Mesendoderm (in vitro differentiated cells): ENCODE measurements at regions not wholly inside any gene's neighbourhood (a gene's known extent, or its start where the extent isn't known, plus 50 kb on each side); places are given as distances from the start of the nearest gene placed in this dataset.

ENCODE experiments used
- DNase-seq: peaks from one replicate; pipeline ENCODE4 v3.0.0; 2013
- H2AK5ac ChIP-seq: 2 replicates; pipeline ENCODE4 v1.6.1; 2013; ENCODE audit warnings: low read length, inconsistent platforms
- H2BK120ac ChIP-seq: 2 replicates; pipeline ENCODE4 v1.6.1; 2013; ENCODE audit warnings: low read depth, mild to moderate bottlenecking, low read length, moderate library complexity, mixed read lengths
- H2BK15ac ChIP-seq: replicated peaks from 2 replicates; pipeline ENCODE4 v1.6.1; 2013; ENCODE audit warnings: low read depth, mild to moderate bottlenecking, moderate library complexity
- H2BK5ac ChIP-seq: 2 replicates; pipeline ENCODE4 v1.6.1; 2013; ENCODE audit warnings: low read length, inconsistent platforms
- H3K18ac ChIP-seq: 2 replicates; pipeline ENCODE4 v1.6.1; 2013; ENCODE audit warnings: mild to moderate bottlenecking, low read length, mixed read lengths
- H3K23ac ChIP-seq: one replicate; pipeline ENCODE4 v1.6.1; 2013; ENCODE audit warnings: low read length
- H3K27ac ChIP-seq: 2 replicates; pipeline ENCODE4 v1.5.1; 2013; ENCODE audit warnings: low read depth, mild to moderate bottlenecking, inconsistent platforms, low read length, moderate library complexity
- H3K27me3 ChIP-seq: 2 replicates; pipeline ENCODE4 v1.6.1; 2013; ENCODE audit warnings: low read length, control low read depth, mild to moderate bottlenecking, inconsistent platforms; ENCODE audit not compliant: insufficient read depth, poor library complexity
- H3K36me3 ChIP-seq: 2 replicates; pipeline ENCODE4 v1.6.1; 2013; ENCODE audit warnings: low read length, inconsistent platforms; ENCODE audit not compliant: control insufficient read depth, insufficient read depth
- H3K4ac ChIP-seq: one replicate; pipeline ENCODE4 v1.6.1; 2013; ENCODE audit warnings: low read depth, mild to moderate bottlenecking, low read length, moderate library complexity
- H3K4me1 ChIP-seq: 2 replicates; pipeline ENCODE4 v1.6.1; 2013; ENCODE audit warnings: low read depth, low read length, inconsistent platforms; ENCODE audit not compliant: control insufficient read depth
- H3K4me2 ChIP-seq: 2 replicates; pipeline ENCODE4 v1.6.1; 2013; ENCODE audit warnings: low read length
- H3K4me3 ChIP-seq: 2 replicates; pipeline ENCODE4 v1.5.1; 2013; ENCODE audit warnings: mild to moderate bottlenecking, low read length
- H3K56ac ChIP-seq: one replicate; pipeline ENCODE4 v1.6.1; 2013; ENCODE audit warnings: low read length
- H3K79me1 ChIP-seq: 2 replicates; pipeline ENCODE4 v1.6.1; 2013; ENCODE audit warnings: low read length, inconsistent platforms
- H3K79me2 ChIP-seq: 2 replicates; pipeline ENCODE4 v1.6.1; 2013; ENCODE audit warnings: mild to moderate bottlenecking, low read length; ENCODE audit not compliant: control insufficient read depth, insufficient read depth
- H3K9ac ChIP-seq: 2 replicates; pipeline ENCODE4 v1.6.1; 2013; ENCODE audit warnings: low read length, inconsistent platforms
- H4K5ac ChIP-seq: one replicate; pipeline ENCODE4 v1.6.1; 2013; ENCODE audit warnings: low read length
- H4K8ac ChIP-seq: one replicate; pipeline ENCODE4 v1.6.1; 2013; ENCODE audit warnings: low read depth, mild to moderate bottlenecking, control low read depth, low read length, moderate library complexity
- WGBS: extraction: QIAGEN DNeasy Blood & Tissue Kit; methylation state at CpG from one replicate; pipeline ENCODE4 v1.1.7; 2013; ENCODE audit warnings: low lambda C conversion rate, missing lambda C conversion rate; ENCODE audit not compliant: insufficient coverage; ENCODE audit errors: extremely low coverage; 5-methylcytosine and 5-hydroxymethylcytosine counted together

GRCh38 chr3:88960019-88960418 lies 147.4 kb upstream of the EPHA3 start:
- Histone ChIP-seq H3K4ac (no peak overlapping the region), H3K79me1 (no peaks in the 10 kb centered on the region), H2BK120ac (no peak overlapping the region), H3K27ac (no peak overlapping the region), H3K18ac (no peak overlapping the region), H3K27me3 (no peaks in the 10 kb centered on the region), H3K56ac (no peak overlapping the region), H3K23ac (no peak overlapping the region), H2BK5ac (no peak overlapping the region), H4K8ac (no peak overlapping the region), H3K79me2 (no peaks in the 10 kb centered on the region), H3K4me1 (no peaks in the 10 kb centered on the region), H4K5ac (no peak overlapping the region), H3K36me3 (no peaks in the 10 kb centered on the region), H2AK5ac (no peak overlapping the region), H3K9ac (no peak overlapping the region), H3K4me3 (no peak overlapping the region), H2BK15ac (no peak overlapping the region), H3K4me2 (no peak overlapping the region)
- WGBS, result no CpG with 5 or more reads among the region's 3 CpGs
- DNase-seq, result no peak

- no peak overlapping the region for H3K56ac ChIP-seq
- no peak overlapping the region for H3K4me3 ChIP-seq
- peak; percentile 2 for DNase-seq
- no peak overlapping the region for H2BK120ac ChIP-seq
- H3K18ac ChIP-seq, result no peak overlapping the region
- no peak overlapping the region for H3K4me2 ChIP-seq
- no peaks in the 10 kb centered on the region for H3K79me2 ChIP-seq
- no peak overlapping the region for H3K27ac ChIP-seq
- no peaks in the 10 kb centered on the region for H3K36me3 ChIP-seq
- no peak overlapping the region for H2BK5ac ChIP-seq
- H3K79me1 ChIP-seq, result no peaks in the 10 kb centered on the region
- no peak overlapping the region for H3K4ac ChIP-seq
- H3K4me1 ChIP-seq, result no peaks in the 10 kb centered on the region
- H3K23ac ChIP-seq, result no peak overlapping the region
- H3K9ac ChIP-seq, result no peak overlapping the region
- H4K5ac ChIP-seq, result no peak overlapping the region
- H2AK5ac ChIP-seq, result no peak overlapping the region
- H2BK15ac ChIP-seq, result no peak overlapping the region
- no peaks in the 10 kb centered on the region for H3K27me3 ChIP-seq
- no peak overlapping the region for H4K8ac ChIP-seq
These were observed 144.4 kb upstream of the EPHA3 start for GRCh38 chr3:88963003-88963402.

- Histone ChIP-seq H2BK5ac (no peak overlapping the region), H3K79me2 (no peaks in the 10 kb centered on the region), H3K27ac (no peak overlapping the region), H3K23ac (no peak overlapping the region), H3K36me3 (no peaks in the 10 kb centered on the region), H4K8ac (no peak overlapping the region), H3K4me3 (no peak overlapping the region), H3K9ac (no peak overlapping the region), H3K27me3 (no peaks in the 10 kb centered on the region), H3K18ac (no peak overlapping the region), H3K79me1 (no peaks in the 10 kb centered on the region), H3K4me2 (no peak overlapping the region), H2BK120ac (no peak overlapping the region), H4K5ac (no peak overlapping the region), H3K56ac (no peak overlapping the region), H2BK15ac (no peak overlapping the region), H3K4me1 (no peaks in the 10 kb centered on the region), H3K4ac (no peak overlapping the region), H2AK5ac (no peak overlapping the region)
- no peak for DNase-seq
- WGBS, result no CpG with 5 or more reads among the region's 3 CpGs
These were observed 127.7 kb upstream of the EPHA3 start for GRCh38 chr3:88979760-88980159.

GRCh38 chr3:88983458-88983857 lies 124.0 kb upstream of the EPHA3 start:
- Histone ChIP-seq H3K4ac (no peak overlapping the region), H3K18ac (no peak overlapping the region), H3K27me3 (no peaks in the 10 kb centered on the region), H3K36me3 (no peaks in the 10 kb centered on the region), H3K23ac (no peak overlapping the region), H2BK15ac (no peak overlapping the region), H3K4me3 (no peak overlapping the region), H3K4me1 (no peaks in the 10 kb centered on the region), H2AK5ac (no peak overlapping the region), H3K9ac (no peak overlapping the region), H2BK5ac (no peak overlapping the region), H3K56ac (no peak overlapping the region), H3K79me2 (no peaks in the 10 kb centered on the region), H3K4me2 (no peak overlapping the region), H3K27ac (no peak overlapping the region), H4K8ac (no peak overlapping the region), H3K79me1 (no peaks in the 10 kb centered on the region), H2BK120ac (no peak overlapping the region), H4K5ac (no peak overlapping the region)
- no CpG with 5 or more reads among the region's 1 CpG for WGBS
- DNase-seq, result no peak

GRCh38 chr3:88984256-88984655 lies 123.2 kb upstream of the EPHA3 start:
- H3K4me3 ChIP-seq, result no peak overlapping the region
- no peaks in the 10 kb centered on the region for H3K79me2 ChIP-seq
- no peak overlapping the region for H3K4me2 ChIP-seq
- H2BK15ac ChIP-seq, result no peak overlapping the region
- H4K5ac ChIP-seq, result no peak overlapping the region
- H3K36me3 ChIP-seq, result no peaks in the 10 kb centered on the region
- H3K27ac ChIP-seq, result no peak overlapping the region
- no peak for DNase-seq
- H3K4ac ChIP-seq, result no peak overlapping the region
- H2BK120ac ChIP-seq, result no peak overlapping the region
- H3K18ac ChIP-seq, result no peak overlapping the region
- H3K23ac ChIP-seq, result no peak overlapping the region
- no peaks in the 10 kb centered on the region for H3K79me1 ChIP-seq
- no peak overlapping the region for H2AK5ac ChIP-seq
- WGBS, result no CpG with 5 or more reads among the region's 2 CpGs
- H4K8ac ChIP-seq, result no peak overlapping the region
- no peaks in the 10 kb centered on the region for H3K4me1 ChIP-seq
- H2BK5ac ChIP-seq, result no peak overlapping the region
- no peak overlapping the region for H3K56ac ChIP-seq
- H3K27me3 ChIP-seq, result no peaks in the 10 kb centered on the region
- H3K9ac ChIP-seq, result no peak overlapping the region

- Histone ChIP-seq H2BK15ac (no peak overlapping the region), H3K79me2 (no peaks in the 10 kb centered on the region), H3K79me1 (no peaks in the 10 kb centered on the region), H4K8ac (no peak overlapping the region), H3K27me3 (no peaks in the 10 kb centered on the region), H3K4me3 (no peak overlapping the region), H2AK5ac (no peak overlapping the region), H3K9ac (no peak overlapping the region), H4K5ac (no peak overlapping the region), H3K36me3 (no peaks in the 10 kb centered on the region), H3K4ac (no peak overlapping the region), H3K23ac (no peak overlapping the region), H3K18ac (no peak overlapping the region), H3K56ac (no peak overlapping the region), H3K27ac (no peak overlapping the region), H3K4me2 (no peak overlapping the region), H3K4me1 (no peaks in the 10 kb centered on the region), H2BK5ac (no peak overlapping the region), H2BK120ac (no peak overlapping the region)
- no CpG with 5 or more reads among the region's 2 CpGs for WGBS
- DNase-seq, result no peak
These were observed 122.6 kb upstream of the EPHA3 start for GRCh38 chr3:88984832-88985231.
